ENCODE measurements at regions not wholly inside any gene's neighbourhood (a gene's known extent, or its start where the extent isn't known, plus 50 kb on each side); places are given as distances from the start of the nearest gene placed in this dataset.

DNA sequence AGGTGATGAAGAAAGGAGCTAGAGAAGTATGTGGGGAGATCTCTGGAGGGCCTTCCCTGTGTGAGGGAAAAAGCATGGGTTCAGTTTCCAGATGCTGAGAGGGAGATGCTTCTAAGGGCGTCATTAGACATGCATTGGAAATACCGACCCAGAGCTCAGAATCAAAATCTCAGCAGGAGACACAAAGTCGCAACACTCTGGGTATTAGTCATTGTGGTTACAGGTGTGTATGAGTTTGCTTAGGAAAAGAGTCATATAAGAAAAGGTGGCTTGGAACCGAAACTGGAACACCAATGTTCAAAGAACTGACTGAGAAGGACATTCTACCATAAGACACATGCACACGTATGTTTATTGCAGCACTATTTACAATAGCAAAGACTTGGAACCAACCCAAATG is 477.1 kb downstream of the FBXO15 start:
- DNase-seq = no peak

DNA sequence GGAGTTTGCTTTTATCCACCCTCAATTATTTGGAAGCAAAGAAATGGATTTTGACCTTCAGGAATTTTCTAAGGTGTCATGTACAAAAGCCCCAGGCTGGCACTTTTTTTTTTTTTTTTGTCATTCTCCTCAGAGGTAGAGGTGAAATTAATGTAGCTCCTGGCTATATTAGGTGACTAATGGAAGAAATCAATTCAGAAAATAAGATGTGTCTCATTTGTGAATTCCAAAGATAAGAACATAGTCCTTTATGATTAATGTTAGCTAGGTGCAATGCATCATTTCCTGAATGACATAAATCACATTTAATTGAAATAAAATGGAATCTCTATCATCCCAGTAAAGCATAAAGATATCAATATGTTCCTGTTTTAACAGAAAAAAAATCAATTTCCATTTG is 477.6 kb downstream of the FBXO15 start:
- no peak for DNase-seq

DNA sequence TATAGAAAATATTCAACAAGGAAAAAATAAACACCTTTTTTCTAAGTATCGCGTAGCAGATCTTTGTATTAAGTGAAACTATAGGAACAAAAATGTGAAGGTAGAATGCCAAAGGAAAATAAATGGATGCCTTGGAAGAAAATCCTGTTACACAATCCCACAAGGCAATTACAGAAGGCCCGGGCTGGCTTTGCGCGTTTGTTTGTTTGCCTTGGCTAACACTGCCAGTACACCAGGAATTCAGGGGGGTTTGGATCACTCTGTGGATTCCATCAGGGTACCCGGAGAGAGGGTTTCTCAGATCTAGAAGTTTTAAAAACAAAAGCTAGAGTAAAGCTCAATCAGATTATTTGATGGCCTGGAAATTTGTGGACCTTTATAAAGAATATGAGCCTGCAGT is 478.3 kb downstream of the FBXO15 start:
- DNase-seq = no peak

DNA sequence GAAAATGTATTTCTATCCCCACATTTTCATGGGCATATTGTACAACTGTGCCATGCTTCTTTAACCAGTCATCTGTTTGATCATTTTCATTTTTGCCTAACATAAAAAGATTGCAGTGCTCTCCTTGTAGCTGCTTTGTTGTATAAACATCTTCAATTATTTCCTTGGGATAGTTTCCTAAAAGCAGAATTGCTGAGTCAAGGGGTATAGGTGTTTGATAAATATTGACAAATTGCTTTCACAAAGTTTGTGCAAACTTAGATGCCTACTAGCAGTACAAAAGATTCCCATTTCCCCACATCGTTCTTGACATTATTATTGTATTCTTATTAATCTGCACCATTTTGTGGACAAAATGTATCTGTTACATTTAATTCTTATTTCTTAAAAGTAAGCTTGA is 479.6 kb downstream of the FBXO15 start:
- DNase-seq = no peak

DNA sequence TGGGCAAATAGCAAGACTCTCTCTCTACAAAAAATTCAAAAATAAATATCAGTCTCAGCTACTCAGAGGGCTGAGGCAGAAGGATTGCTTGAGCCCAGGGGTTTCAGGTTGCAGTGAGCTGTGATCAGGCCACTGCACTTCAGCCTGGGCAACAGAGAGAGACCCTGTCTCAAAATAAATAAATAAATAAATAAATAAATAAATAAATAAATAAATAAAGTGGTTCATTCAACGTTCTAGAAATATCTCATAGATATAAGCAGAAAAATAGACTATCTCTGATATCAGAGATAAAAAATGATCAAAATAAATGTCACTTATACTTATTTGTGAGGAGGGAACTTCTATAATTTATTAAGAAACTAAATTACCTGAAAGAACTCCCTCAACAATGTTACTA is 480.9 kb downstream of the FBXO15 start:
- no peak for DNase-seq

DNA sequence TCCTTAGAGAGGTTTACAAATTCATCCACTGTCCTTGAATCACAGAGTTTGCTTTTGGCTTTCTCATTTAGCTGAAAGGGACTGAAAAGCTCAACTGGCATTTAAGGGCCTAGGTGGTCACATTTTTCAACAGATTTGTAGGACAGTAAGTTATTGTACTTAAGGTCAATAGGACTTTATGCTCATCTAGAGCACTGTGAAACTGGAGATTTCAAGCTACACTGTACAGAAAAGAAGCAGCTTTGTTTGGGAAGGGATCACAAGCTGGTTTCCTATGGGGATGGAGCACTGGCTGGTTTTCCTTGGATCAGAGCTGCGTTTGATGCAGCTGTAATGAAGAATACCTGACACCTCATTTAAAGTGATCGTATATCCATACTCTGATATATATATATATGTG is 482.7 kb downstream of the FBXO15 start:
- DNase-seq = no peak

DNA sequence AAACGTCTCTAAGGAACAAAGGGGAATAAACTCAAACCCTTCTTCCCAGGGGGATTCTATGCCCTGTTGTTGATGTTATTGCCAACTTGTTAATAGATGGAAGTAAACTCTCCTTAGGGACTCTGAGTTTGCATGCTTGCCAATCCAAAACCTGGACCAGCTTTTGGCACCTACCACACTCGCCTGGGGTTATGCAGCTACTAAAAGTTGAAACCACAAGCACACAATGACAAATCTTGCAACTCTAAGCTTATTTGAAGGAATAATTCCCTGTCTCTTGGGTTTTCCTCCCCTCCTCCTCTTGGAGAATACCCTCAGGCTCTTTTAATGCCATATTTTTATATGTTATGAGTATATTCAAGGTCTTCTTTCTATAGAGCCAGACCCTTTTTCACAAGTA is 484.1 kb downstream of the FBXO15 start:
- DNase-seq = no peak

DNA sequence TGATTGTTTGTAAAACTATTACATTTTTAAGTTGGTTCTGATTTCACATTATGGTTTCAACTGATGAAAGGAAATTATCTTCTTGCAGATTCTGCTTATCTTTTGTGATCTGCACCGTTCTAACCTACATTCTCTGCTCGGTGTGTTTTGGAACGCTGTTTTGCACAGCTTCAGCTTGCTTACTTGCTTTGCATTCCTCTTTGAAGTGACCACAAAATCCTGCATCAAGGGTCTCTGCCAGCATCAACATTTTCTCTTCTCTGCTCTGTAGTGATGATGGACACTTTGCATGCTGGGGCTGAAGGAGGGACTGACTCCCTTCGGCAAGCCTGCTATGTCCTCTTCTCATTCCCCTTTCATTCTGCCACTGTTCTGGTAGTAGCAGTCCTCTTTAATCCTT is 485.2 kb downstream of the FBXO15 start:
- no peak for DNase-seq

DNA sequence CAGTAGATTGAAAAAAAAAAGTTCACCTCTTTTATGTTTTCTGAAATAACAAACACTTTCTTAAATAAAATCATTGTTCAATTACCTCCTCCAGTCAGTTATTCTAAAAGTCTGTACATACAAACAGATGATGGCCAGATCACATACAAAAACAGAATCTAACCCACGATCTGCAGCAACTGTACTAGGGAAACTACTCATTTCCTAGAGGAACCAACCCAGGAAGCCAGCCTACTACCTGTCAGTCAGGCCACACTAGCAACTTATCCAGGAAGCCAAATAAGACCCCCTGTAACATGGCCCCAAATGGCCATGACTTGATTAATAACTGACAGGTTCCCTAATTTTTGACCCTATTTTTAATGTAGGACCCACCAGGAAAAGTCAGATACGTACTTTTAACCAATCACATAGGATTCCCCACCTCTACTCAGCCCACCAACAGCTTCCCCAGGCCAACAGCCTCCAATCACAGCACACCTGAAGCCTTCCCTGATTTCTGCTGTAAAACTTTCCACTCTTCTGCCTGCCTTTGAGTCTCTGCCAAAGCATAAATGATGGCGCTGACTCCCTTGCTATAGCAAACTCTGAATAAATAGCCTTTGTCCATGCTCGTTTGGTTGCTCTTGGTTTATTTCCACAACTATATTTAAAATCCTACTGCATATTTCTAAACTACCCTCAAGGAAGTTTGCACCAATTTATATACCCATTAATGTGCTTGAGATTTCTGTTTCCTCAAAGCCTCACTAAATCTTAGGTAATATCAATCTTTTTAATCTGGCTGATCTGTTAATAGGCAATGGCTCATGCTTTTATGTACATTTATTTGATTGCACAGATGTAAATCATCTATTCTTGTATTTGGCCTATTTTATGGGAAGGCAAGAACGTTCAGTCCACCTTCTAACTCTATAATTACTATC is 486.4 kb downstream of the FBXO15 start:
- DNase-seq = no peak

DNA sequence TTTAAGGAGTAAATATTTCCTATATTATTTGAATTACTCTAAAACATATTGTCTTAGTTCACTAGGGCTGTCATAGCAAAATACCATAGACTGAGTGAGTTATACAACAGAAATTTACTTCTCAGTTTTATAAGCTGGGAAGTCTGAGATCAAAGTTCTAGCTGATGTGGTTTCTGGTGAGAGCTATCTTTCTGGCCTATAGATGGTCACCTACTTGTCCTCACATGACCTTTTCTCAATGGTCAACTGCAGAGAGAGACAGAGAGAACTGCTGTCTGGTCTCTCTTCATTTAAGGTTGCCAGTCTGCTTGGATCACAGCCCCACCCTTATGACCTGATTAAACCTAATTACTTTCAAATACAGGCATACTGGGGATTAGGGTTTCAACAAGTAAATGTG is 490.9 kb downstream of the FBXO15 start:
- DNase-seq = no peak

DNA sequence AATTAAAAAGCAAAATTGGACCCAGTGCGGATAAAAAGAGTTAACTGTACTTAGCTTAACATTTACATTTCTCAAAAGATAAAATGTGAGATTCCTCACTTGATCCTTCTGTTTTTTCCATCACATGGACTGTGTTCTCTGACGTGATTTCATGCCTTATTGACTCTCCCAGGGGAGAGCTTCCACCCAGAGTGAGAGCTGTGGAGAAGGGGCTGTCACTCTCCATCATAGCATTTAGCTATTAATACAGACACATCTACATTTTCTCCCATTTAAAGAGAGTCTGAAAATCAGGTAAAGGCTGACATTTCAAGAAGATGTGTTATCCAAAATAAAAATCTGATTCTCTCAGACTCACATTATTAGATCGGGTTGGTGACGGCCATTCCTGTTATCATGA is 493.8 kb downstream of the FBXO15 start:
- DNase-seq = no peak

DNA sequence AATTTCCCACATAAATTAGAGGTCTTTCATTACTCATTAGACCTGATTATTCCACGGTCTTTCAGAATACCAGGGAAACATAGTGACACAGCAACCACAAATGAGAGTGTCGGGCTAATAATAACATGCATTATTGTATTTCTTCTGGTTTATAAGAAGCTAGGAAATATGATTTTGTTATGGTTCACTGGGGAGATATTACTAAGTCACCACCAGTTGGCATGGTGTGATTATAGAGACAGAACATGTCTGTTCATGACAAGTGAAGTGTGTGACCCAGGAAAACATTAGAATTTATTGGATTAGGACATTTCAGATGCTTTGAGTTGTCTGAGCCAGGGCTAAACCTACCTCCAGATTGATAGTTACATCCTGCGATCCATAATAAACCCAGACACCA is 494.4 kb downstream of the FBXO15 start:
- DNase-seq = no peak

DNA sequence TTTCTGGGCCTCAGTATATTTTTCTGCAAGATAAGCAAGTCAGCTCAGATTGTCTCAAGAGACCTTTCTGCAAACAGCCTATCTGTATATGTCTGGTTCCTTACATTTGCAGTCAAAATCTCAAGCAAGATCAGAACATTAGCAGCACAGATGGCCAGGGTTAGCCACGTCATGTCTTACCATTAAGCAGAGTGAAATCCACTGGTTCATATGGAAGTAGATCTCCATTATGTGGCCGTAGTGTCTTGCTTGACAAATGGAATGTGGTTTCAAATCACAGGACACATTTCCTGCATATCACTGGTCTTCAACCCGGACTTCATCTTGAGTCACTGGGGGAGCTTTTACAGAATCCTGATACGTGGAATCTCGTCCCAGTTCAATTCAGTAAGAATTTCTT is 500.2 kb downstream of the FBXO15 start:
- no peak for DNase-seq

DNA sequence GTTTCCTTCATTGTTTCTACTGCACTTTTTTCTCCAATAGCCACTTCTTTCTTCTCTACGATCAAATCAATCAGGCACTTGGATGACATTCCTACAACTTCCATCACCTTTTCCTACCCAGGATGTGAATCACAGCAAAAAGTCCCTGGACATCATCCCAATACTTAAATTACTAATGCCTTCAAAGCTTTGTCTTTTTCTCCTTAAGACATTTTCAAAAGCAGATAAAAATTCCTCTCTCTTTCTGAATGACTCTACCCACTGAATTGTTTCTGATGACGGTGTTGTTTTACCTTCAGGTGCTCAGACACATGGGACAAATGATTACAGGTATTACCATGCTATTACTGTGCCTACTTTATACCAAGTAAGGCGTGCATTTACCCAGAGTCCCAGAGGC is 500.9 kb downstream of the FBXO15 start:
- no peak for DNase-seq

DNA sequence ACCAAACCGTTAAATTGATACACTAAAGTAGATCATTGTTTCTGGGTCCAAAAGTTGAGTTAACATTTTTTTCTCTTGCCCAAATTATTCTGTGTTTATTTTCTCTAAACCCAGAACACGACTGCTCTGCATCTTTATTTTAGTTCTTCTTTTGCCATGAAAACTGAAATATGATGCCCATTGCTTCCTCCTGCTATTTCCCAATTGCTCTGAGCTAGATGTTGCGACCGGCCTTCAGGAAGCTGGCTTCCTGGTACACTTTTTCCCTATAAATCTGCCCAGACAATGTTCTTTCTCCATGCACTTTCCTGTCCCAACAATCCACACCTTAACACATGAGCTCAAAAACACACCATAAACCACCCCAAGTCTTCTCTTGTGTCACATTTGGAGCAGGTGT is 501.4 kb downstream of the FBXO15 start:
- DNase-seq = no peak

DNA sequence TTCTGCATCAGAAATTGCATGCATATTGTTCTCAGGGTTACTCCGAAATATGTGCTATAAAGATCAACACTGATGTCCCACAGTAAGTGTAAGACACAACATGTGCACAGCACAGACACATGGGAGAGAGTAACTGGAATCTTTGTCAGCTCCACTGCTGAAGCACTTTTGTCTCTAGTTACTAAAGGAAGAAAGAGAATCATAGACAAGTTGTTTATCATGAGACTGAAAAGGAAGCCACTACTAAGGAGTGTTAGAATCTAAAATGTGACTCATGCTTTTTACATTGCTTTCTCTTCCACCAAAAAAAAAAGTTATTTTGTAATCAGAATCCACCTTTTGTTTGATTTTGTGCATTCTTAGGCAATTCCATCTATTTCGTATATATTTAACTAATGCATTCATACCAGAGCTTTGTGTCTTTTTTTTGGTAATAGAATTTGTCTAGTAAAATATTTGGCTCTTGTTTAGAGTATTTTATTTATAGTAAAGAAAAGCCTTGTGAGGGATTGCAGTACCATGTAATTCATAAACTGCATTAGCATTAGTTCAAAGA is 502.4 kb downstream of the FBXO15 start:
- no peak for DNase-seq

DNA sequence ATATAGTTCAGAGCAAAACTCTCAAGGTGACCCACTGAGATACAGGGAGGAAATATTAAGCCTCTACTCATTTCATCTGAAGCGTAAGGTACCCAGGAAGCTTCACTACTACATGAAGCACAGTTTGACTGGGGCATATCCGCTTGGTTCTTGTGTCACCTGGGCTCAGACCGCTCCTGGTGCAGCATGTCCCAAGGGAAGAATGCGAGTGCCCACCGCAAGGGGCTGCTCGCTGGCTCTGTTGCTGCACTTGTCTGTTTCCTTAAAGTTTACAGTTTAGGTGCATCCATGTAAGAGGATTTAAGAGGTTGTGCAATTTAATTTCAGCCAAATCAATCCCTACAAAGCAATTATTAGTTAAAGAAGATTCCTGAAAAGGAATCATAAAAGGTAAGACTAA is 507.8 kb downstream of the FBXO15 start:
- DNase-seq = no peak

DNA sequence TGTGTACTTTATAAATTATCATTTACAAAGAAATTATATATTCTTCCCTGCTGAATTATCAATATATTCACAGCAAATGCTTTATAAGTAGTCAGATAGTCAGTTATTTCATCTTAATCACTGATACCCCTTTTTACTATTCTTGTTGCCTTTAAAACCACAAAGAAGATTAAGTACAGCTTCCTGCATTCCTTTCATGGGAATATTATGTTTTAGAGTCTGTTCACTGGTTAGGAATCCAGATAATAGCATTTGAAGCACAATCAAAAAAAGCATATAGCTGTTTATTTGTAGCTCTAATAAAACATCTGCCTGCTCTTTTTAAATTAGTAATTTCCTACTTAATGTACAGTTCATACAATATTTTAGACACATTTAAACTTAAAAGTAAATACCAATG is 508.9 kb downstream of the FBXO15 start:
- DNase-seq = no peak

DNA sequence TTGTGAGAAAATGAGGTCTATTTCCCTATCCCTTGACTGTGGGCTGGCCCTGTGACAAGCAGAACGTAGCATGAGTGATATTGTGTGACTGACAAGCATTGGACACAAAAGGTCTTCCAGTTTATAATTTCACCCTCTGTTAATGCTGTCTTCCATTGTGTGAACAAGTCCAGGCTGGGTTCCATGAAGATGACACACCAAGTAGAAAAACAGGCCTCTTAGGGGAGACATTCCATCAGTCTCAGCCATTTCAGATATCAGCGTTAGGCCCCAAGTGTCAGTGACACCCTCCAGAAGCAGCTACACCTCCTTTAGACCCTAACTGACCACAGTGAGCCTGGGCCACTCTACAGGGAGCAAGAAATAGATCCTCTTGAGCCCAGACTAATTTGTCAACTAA is 511.3 kb downstream of the FBXO15 start:
- DNase-seq = no peak

DNA sequence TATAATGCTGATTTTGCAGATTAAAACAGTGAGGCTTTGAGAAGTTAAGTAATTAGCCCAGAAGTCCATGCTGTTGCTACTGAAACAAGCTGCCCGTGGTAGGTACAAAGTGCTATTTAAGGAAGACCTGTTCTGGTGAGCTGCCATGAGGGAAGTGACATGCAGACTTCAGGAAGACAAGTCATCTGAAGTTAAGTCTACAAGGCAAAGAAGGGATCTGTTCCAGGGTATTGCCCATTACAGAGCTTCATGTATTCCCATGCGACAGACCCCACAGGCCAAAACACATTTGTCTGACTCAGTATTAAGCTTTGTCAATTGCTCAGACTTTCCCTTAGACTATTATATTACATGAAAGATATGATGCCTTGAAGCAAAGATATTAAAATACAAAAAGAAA is 520.8 kb downstream of the FBXO15 start:
- DNase-seq = no peak

DNA sequence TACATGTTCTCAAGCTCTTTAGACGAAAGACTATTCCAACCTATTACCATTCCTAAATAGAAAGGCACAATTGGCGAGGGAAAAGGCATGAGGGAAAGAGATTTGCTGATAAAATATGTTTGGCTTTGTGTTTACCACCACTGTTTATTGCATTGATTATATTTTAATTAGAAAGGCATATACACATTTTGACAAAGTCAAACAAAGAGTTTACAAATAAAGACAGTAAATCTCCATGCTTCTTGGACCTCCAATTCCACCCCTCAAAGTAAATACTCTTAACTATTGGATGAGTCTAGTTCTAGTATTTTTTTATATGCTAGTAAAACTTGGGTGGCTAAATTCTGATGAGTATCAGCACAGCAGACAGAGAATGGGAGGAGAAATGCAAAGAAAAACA is 521.4 kb downstream of the FBXO15 start:
- DNase-seq = peak; percentile 28

DNA sequence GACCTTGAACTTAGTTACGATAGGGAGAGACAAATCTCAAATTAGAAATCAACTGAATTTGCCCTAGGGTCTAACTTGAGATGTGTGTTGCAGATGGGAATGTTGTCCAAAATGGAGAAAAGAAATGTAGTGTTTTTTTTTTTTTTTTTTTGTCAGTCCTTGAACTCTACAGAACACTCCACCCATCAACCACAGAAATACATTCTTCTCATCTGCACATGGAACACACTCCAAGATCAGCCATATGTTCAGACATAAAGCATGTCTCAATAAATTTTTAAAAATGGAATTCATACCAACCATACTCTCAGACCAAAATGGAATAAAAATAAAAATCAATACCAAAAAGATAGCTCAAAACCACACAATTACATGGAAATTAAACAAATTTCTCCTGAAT is 526.5 kb downstream of the FBXO15 start:
- DNase-seq = no peak

DNA sequence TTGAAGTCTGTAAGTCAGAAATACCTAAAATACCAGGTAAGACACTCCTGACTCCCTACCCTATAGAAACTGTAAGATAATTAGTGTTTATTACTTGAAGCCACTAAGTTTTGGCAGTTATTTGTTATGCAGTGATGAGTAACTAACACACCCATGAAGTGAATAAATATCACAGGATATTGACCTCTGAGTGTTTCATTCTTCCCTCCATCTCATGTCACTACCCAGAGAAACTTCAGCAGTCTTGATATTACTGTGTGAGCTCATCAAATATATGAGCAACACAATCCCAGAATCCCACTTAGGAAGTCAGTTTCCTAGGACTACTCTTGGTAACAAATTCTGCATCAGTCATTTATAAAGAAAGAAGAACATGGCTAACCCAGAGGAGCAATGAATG is 529.7 kb downstream of the FBXO15 start:
- no peak for DNase-seq

DNA sequence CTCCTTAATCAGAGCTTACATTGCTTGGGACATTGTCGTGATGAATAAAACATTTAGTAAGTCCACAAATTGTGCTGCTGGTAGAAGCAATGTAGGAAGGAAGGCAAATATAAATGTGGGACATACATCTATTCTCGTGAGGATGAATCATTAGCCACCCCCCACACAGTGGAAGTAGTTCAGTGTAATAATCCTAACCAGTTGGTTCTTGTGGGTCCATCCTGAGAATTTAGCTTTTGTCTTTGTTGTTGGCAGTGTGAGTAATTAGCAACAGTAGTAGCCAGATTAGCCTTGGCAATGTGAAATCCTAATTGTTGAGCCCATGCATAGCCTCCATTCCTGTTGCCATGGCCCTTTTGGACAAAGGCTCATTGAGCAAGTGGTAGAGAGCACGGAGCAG is 532.1 kb downstream of the FBXO15 start:
- DNase-seq = no peak

DNA sequence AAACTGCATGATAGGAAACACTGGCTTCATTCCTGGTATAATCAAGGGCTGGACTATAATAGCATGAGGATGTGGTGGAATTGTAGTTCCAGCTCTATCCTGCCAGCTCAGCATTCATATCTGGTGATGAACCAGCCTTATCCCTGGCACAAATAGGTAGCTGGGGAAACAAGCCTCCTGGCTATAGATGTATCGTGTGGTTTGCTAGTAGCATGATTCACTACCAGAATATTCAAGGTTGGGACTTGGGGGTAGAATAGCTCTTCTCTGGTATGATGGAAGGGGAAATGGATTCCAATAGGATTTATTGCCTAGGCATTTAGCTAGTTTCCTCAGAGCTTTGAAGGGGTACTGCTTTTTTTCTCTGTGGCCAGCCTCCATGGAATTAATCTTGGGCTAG is 532.8 kb downstream of the FBXO15 start:
- DNase-seq = no peak
